MM.1S (cell line): ENCODE measurements at regions not wholly inside any gene's neighbourhood (a gene's known extent, or its start where the extent isn't known, plus 50 kb on each side); places are given as distances from the start of the nearest gene placed in this dataset.

Experiments used
- DNase-seq: peaks from one replicate; pipeline ENCODE4 v3.0.0-alpha.2; 2015
- H2AFZ ChIP-seq: fragments of 300-600 bp; sonication (generic); 2 replicates; pipeline ENCODE4 v1.6.0; 2016; ENCODE audit warnings: antibody characterized with exemption, low read length
- H3F3A ChIP-seq: fragments of 300-600 bp; sonication (generic); 2 replicates; pipeline ENCODE4 v1.6.1; 2016; ENCODE audit warnings: mild to moderate bottlenecking, antibody characterized with exemption, low read length, moderate library complexity, mixed read lengths; ENCODE audit not compliant: insufficient read depth
- H3K27ac ChIP-seq: fragments of 300-600 bp; sonication (generic); 2 replicates; pipeline ENCODE4 v1.5.1; 2016; ENCODE audit warnings: mild to moderate bottlenecking, low read length
- H3K27me3 ChIP-seq: fragments of 300-600 bp; sonication (generic); replicated peaks from 2 replicates; pipeline ENCODE4 v1.6.0; 2016; ENCODE audit warnings: low read length; ENCODE audit not compliant: insufficient read depth
- H3K36me3 ChIP-seq: fragments of 300-600 bp; sonication (generic); replicated peaks from 2 replicates; pipeline ENCODE4 v1.6.1; 2016; ENCODE audit warnings: mild to moderate bottlenecking, low read length, mixed read lengths; ENCODE audit not compliant: insufficient read depth
- H3K4me1 ChIP-seq: fragments of 300-600 bp; sonication (generic); 2 replicates; pipeline ENCODE4 v1.6.1; 2016; ENCODE audit warnings: low read length, mixed read lengths
- H3K4me2 ChIP-seq: fragments of 300-600 bp; sonication (generic); 2 replicates; pipeline ENCODE4 v1.6.0; 2016; ENCODE audit warnings: low read depth, low read length
- H3K4me3 ChIP-seq: fragments of 300-600 bp; sonication (generic); 2 replicates; pipeline ENCODE4 v1.5.1; 2016; ENCODE audit warnings: low read length, mixed read lengths
- H3K79me2 ChIP-seq: fragments of 300-600 bp; sonication (generic); 2 replicates; pipeline ENCODE4 v1.6.1; 2016; ENCODE audit warnings: mixed run types, low read length, mixed read lengths
- H3K9ac ChIP-seq: fragments of 300-600 bp; sonication (generic); 2 replicates; pipeline ENCODE4 v1.6.1; 2016; ENCODE audit warnings: low read length, mixed read lengths
- H3K9me2 ChIP-seq: fragments of 300-600 bp; sonication (generic); replicated peaks from 2 replicates; pipeline ENCODE4 v1.6.1; 2016; ENCODE audit warnings: mild to moderate bottlenecking, low read length, mixed read lengths; ENCODE audit not compliant: insufficient read depth
- H3K9me3 ChIP-seq: fragments of 300-600 bp; sonication (generic); replicated peaks from 2 replicates; pipeline ENCODE4 v1.6.1; 2016; ENCODE audit warnings: mild to moderate bottlenecking, low read length, mixed read lengths; ENCODE audit not compliant: insufficient read depth
- H4K20me1 ChIP-seq: fragments of 300-600 bp; sonication (generic); 2 replicates; pipeline ENCODE4 v1.6.1; 2016; ENCODE audit warnings: mild to moderate bottlenecking, low read length, moderate library complexity, mixed read lengths; ENCODE audit not compliant: insufficient read depth
- EZH2 ChIP-seq: fragments of 300-600 bp; sonication (generic); optimal IDR thresholded peaks from 2 replicates; pipeline ENCODE3; 2017; ENCODE audit warnings: low read depth, mild to moderate bottlenecking, antibody characterized with exemption, low read length, mixed read lengths
- EZH2phosphoT487 ChIP-seq: fragments of 300-600 bp; sonication (generic); IDR thresholded peaks from 2 replicates; pipeline ENCODE4 v1.6.1; 2018; ENCODE audit warnings: antibody characterized with exemption, low read length
- TF ChIP-seq, protein P1 (sequence below): fragments of 300-600 bp; sonication (generic); IDR thresholded peaks from 2 replicates; pipeline ENCODE4 v1.5.1; 2016; ENCODE audit warnings: antibody characterized with exemption, low read length, mixed read lengths

GRCh38 chr16:79996321-79996720 lies 395.8 kb upstream of the MAF start:
- Histone ChIP-seq H3K27me3 (no peaks in the 10 kb centered on the region), H3K27ac (no peak overlapping the region), H3F3A (peaks cover 8% of the 10 kb centered on the region), H3K9me2 (no peaks in the 10 kb centered on the region), H3K4me2 (no peak overlapping the region), H2AFZ (no peak overlapping the region), H3K9me3 (no peaks in the 10 kb centered on the region), H3K4me3 (no peak overlapping the region), H3K79me2 (no peaks in the 10 kb centered on the region), H4K20me1 (no peaks in the 10 kb centered on the region), H3K4me1 (peaks cover 9% of the 10 kb centered on the region; the same call in 1 of the 2 replicates), H3K9ac (no peak overlapping the region), H3K36me3 (no peaks in the 10 kb centered on the region)
- DNase-seq = no peak
- no peak for TF ChIP-seq EZH2
- TF ChIP-seq, protein P1, sequence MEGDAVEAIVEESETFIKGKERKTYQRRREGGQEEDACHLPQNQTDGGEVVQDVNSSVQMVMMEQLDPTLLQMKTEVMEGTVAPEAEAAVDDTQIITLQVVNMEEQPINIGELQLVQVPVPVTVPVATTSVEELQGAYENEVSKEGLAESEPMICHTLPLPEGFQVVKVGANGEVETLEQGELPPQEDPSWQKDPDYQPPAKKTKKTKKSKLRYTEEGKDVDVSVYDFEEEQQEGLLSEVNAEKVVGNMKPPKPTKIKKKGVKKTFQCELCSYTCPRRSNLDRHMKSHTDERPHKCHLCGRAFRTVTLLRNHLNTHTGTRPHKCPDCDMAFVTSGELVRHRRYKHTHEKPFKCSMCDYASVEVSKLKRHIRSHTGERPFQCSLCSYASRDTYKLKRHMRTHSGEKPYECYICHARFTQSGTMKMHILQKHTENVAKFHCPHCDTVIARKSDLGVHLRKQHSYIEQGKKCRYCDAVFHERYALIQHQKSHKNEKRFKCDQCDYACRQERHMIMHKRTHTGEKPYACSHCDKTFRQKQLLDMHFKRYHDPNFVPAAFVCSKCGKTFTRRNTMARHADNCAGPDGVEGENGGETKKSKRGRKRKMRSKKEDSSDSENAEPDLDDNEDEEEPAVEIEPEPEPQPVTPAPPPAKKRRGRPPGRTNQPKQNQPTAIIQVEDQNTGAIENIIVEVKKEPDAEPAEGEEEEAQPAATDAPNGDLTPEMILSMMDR = no peak
- TF ChIP-seq EZH2phosphoT487 = no peak

DNA sequence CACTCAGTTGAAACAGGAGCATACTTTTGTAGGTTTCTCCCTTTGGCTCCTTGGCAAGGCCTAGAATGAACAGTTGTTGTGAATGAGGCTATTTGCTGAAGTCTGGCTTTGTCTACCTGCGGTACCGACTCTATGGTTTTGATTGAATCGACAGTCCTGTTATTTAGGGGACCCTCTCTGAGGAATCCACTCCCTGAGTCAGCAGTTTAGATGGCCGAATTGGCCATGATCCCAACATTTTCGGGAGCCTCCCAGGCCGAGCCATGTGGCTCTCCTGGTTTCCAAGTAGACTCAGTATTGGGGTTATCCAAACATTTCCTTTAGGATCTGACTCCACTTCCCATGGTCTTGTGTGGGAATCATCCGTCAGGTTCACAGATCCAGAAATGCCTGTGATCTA lies 394.8 kb upstream of the MAF start:
- H2AFZ ChIP-seq = no peak overlapping the region
- H3K27me3 ChIP-seq = no peaks in the 10 kb centered on the region
- H3K36me3 ChIP-seq = no peaks in the 10 kb centered on the region
- H3K4me3 ChIP-seq = no peak overlapping the region
- H3K79me2 ChIP-seq = no peaks in the 10 kb centered on the region
- H3K9ac ChIP-seq = no peak overlapping the region
- no peak overlapping the region for H3K4me2 ChIP-seq
- no peaks in the 10 kb centered on the region for H3K9me2 ChIP-seq
- H3K4me1 ChIP-seq = peaks cover 9% of the 10 kb centered on the region; the same call in 1 of the 2 replicates
- H4K20me1 ChIP-seq = no peaks in the 10 kb centered on the region
- no peak for DNase-seq
- TF ChIP-seq EZH2 = no peak
- TF ChIP-seq EZH2phosphoT487 = no peak
- TF ChIP-seq, protein P1 = no peak
- H3K9me3 ChIP-seq = no peaks in the 10 kb centered on the region
- peaks cover 8% of the 10 kb centered on the region for H3F3A ChIP-seq
- H3K27ac ChIP-seq = no peak overlapping the region

DNA sequence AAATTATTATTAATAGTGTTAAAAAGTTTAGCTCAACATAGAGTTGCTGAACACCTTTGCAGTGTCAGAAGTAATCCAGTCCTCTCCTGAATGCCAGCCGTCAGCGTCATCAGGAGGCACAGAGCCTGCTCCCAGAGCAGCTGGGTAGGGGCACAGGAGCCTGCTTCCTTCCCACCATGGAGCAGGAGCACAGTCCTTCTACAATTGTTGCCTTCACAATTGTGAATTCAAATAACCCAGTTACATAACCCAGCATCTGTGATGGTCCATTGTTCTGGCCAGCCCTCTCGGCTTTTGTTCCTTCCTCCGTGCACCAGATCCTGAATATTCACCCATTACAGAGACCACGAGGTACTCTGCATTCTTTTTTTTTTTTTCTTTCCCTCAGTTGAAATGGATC lies 393.9 kb upstream of the MAF start:
- TF ChIP-seq, protein P1 = no peak
- DNase-seq = no peak
- Histone ChIP-seq H4K20me1 (no peaks in the 10 kb centered on the region), H3F3A (peaks cover 8% of the 10 kb centered on the region), H3K4me3 (no peak overlapping the region), H3K27me3 (no peaks in the 10 kb centered on the region), H3K27ac (no peak overlapping the region), H3K36me3 (no peaks in the 10 kb centered on the region), H3K9me3 (no peaks in the 10 kb centered on the region), H3K4me2 (no peak overlapping the region), H3K9ac (no peak overlapping the region), H3K4me1 (peaks cover 9% of the 10 kb centered on the region; the same call in 1 of the 2 replicates), H3K9me2 (no peaks in the 10 kb centered on the region), H3K79me2 (no peaks in the 10 kb centered on the region), H2AFZ (no peak overlapping the region)
